ENCODE measurements at regions not wholly inside any gene's neighbourhood (a gene's known extent, or its start where the extent isn't known, plus 50 kb on each side); places are given as distances from the start of the nearest gene placed in this dataset.

- TF ChIP-seq CTCF (IDR thresholded peaks at IDR 0.05 in 8 of 11, conservative IDR thresholded peaks at IDR 0.05 in 3 of 11) (peak in 2 of 11 experiments; percentile 4 to 17), POLR2AphosphoS5 (IDR thresholded peaks at IDR 0.05) (peak; percentile 66 to 77 (median 77)), POLR2A (IDR thresholded peaks at IDR 0.05) (peak in 1 of 3 donors; percentile 51)
Measured at GRCh38 chr17:45584092-45585036, 93.8 kb upstream of the PLEKHM1 start.
